ENCODE measurements at regions not wholly inside any gene's neighbourhood (a gene's known extent, or its start where the extent isn't known, plus 50 kb on each side); places are given as distances from the start of the nearest gene placed in this dataset.

DNA sequence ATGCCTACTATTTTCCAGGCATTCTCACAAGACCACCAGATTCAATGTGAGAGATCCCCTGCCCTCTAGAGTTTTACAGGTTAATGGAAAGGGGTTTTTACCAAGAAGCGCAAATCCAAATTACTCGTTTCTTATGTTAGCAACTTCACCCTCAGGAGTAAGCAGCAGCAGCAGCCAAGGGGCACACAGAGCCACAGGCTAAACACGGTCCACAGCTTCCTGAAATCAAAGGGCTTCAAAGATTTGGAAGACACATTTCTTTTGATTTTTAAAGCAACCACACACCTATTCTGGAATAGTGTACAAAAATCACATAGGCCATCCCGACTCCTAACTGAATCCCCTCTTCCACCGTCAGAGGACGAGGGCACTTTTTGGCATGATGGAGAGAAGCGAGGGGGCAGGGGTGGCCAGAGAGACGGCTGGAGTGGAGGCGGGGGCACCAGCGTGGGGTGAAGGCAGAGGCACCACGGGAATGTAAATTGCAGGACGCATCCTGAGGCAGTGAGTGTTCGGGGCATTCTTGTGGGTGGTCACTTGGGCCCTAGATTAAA lies 107.0 kb downstream of the ARF6 start:
- DNase-seq: no peak

GRCh38 chr14:50000380-50001150 lies 107.7 kb downstream of the ARF6 start:
- peak; percentile 67 for DNase-seq

GRCh38 chr14:50001151-50001998 lies 108.5 kb downstream of the ARF6 start:
- DNase-seq: peak; percentile 53

DNA sequence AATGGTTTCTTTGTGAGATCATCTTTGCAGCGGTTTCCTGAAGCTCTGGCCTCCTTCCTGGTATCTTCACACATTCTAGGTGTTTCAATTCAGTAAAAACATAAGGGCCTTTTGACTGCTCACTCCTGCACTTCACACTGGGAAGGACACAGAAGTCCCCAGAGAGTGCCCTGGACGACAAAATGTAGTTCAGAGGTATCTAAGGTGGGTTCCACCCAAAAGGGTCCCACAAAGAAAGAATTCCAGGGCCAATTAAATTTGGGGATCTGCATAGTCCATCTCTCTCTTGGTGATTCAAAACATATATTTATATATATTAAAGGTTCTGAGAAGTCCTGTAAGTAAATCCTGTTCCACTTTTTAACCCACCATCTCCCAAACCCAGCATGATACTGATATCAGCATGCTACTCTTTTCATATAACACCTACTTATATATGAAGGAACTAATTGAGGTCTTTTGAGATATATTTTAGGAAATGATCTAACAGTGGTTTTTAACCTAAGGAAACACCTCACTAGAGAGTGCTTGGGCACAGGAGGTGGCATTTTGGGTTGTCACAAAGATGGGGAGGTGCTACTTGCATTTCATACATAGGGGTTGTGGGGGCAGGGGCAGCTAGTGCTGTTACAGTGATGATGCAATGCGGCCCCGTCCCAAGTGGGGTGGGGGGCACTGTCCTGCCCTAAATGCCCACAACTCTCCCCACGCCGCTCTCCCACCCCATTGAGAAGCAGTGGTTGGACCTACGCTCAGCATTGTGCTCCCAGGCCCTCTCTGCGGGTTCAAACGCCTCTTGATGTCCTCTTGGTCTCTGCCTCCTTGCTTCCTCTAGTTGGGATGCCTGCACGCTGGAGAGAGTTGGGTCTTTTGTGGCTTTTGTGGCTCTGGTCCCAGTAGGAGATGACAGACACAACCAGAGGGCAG lies 109.4 kb downstream of the ARF6 start:
- peak; percentile 28 for DNase-seq

DNA sequence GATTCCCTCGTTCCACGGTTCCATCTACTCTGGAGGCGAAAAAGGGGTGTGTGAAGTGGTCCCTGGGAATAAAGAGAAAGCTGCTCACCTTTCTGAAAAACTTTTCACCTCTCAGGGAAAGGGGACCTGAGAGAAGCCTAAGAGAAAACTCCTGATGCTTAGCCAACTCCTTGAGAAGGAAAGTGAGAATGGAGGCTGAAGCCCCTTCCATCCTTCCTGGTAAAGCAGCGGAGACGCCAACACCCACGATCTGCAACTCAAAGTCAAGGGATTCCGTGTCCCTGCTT lies 110.0 kb downstream of the ARF6 start:
- DNase-seq: no peak

- DNase-seq: peak; percentile 62
These were observed 110.5 kb downstream of the ARF6 start for GRCh38 chr14:50003213-50004021.

GRCh38 chr14:50006141-50006540 lies 110.2 kb downstream of the VCPKMT start:
- DNase-seq: no peak

DNA sequence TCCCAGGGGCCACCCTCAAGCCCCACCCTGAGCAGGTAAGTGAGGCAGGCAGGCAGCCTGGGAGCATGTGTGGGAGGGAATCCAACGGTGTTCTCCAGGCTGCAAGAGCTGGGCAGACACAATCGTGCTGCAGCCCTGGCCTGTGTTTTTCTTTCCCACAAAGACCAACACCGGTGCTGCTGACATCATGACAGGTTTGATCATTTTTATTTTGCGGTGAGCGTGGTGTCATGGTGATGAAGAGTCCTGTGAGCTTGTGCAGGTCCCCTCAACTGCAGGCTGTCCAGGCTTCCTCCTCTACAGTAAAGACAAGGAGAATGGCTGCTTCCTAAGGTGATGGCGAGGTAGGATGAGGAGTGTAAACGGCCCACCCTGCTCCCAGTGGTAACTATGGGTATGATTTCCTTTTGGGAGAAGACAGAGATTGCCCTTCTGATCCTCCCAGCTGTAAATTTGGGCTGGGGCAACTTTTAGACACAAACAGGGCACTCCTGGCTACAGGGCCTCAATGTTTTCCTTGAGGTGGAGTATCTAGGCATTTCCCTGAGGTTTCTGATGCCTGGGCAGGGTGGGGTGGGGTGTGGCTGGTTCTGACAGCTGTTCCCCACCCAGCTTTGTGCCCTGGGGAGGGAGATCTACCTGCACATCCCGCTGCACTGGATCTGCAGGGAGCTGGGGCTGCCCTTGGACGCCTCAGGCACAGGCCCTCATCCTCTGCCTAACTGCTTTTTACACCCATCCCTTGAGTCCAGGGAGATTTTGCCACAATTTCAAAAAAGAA lies 109.1 kb downstream of the VCPKMT start:
- DNase-seq: no peak

DNA sequence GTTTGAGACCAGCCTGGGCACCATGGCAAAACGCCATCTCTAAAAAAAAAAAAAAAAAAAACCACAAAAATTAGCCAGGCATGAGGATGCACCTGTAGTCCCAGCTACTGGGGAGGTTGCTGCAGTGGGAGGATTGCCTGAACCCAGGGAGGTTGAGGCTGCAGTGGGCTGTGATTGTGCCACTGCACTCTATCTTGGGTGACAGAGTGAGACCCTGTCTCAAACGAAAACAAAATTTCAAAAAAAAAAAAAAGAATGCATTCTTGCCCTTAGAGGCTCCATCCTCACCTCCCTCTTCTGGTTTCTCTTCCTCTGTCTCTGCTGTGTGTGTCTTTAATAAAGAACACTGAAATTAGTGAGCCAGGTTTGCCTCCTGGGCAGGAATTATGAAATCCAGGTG lies 107.8 kb downstream of the VCPKMT start:
- no peak for DNase-seq

DNA sequence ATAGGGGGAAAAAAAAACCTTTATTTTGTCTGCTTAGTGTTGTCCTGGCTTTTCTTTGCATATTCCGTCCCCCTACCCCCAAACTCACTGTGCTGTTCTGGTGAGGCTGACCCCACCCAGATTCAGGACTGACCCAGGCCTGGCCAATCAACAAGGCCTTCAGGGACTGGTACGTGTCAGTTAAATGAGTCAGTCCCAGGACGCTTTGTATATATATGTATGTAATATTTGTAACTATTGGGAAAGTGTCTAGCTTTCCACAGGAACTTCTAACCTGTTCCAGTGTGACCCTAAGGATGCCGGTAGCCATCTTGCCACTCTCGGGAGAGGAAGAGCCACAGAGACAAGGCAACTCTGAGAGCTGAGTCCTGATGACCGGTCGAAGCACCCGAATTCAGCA lies 107.4 kb downstream of the VCPKMT start:
- DNase-seq: no peak

GRCh38 chr14:50010752-50011151 lies 105.6 kb downstream of the VCPKMT start:
- DNase-seq: no peak

DNA sequence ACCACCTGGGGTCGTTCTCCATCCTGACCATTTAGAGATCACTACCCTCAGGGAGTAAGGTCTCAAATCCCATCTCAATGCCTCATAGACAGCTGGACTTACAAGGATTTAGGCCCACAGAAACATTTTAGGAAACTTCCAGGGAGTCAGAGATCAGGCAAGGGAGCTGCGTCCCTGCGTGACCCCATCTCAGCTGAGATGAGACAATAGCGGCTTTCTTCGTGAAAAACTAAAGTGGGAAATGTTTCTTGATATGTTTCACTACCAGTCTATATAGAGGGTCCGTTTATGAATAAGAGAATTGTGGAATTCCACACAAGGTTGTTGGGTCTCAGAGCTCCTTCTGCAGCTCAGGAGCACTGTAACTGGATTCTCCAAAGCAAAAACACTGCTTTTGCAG lies 105.1 kb downstream of the VCPKMT start:
- DNase-seq: no peak

GRCh38 chr14:50012644-50013043 lies 103.7 kb downstream of the VCPKMT start:
- no peak for DNase-seq

GRCh38 chr14:50013198-50013918 lies 103.0 kb downstream of the VCPKMT start:
- no peak for DNase-seq

DNA sequence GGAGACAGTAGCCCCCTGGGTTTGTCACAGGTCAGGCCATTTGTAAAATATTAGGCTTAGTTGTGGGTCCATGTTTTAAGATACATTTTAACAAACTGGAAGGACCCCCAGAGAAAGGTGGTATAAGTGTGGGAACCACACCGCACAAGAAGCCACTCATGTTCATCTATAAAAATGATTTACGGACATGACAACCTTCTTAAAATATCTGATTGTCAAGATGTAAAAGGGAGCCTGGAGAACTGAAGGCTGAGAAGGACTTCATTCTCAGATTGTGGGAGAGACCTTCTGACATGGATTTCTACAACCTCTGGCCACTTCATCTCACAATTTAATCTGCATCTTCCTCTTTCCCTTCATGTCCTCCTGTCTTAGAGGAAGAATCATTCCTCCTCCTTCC lies 102.4 kb downstream of the VCPKMT start:
- DNase-seq: no peak

GRCh38 chr14:50014809-50015430 lies 101.5 kb downstream of the VCPKMT start:
- DNase-seq: no peak

DNA sequence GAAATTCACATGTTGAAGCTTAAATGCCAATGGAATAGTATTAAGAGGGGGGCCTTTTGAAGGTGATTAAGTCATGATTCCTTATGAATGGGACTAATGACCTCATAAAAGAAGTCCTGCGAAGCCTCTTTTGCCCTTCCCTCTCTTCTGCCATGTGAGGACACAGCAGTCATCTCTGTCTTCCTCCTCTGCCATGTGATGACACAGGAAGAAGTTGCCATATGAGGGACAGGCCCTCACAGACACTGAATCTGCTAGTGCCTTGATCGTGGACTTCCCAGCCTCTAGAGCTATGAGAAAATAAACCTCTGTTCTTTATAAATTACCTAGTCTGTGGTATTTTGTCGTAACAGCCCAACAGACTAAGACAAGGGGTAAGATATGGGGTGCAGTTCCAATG lies 100.7 kb downstream of the VCPKMT start:
- no peak for DNase-seq

- no peak for DNase-seq
These were observed 98.0 kb downstream of the VCPKMT start for GRCh38 chr14:50018201-50018932.

GRCh38 chr14:50018933-50019210 lies 97.5 kb downstream of the VCPKMT start:
- no peak for DNase-seq

GRCh38 chr14:50020184-50020583 lies 96.2 kb downstream of the VCPKMT start:
- DNase-seq: no peak

Data from stimulated activated CD4-positive, alpha-beta T cell treated with anti-CD3 and anti-CD28 coated beads, Interleukin-12 subunit alpha, Interleukin-12 subunit beta, amount 100 ng/mL, for 4 hours (primary cell).